GM18507 (cell line): ENCODE measurements at regions not wholly inside any gene's neighbourhood (a gene's known extent, or its start where the extent isn't known, plus 50 kb on each side); places are given as distances from the start of the nearest gene placed in this dataset.

Experiments used
- DNase-seq: peaks from one replicate; pipeline ENCODE4 v3.0.0; 2011; ENCODE audit warnings: low read depth; ENCODE audit not compliant: insufficient read length; ENCODE audit errors: extremely low spot score
- FAIRE-seq: peaks from 2 replicates; lab custom pipeline; 2011; peaks lifted over from hg19 to GRCh38; lab: Jason Lieb, UNC

GRCh38 chr3:59286791-59287531, 237.1 kb upstream of the CFAP20DC start:
- DNase-seq: no peak
- FAIRE-seq: no peak

- FAIRE-seq (no peak), DNase-seq (no peak)
Measured at GRCh38 chr3:59285560-59285959, 235.7 kb upstream of the CFAP20DC start.

DNA sequence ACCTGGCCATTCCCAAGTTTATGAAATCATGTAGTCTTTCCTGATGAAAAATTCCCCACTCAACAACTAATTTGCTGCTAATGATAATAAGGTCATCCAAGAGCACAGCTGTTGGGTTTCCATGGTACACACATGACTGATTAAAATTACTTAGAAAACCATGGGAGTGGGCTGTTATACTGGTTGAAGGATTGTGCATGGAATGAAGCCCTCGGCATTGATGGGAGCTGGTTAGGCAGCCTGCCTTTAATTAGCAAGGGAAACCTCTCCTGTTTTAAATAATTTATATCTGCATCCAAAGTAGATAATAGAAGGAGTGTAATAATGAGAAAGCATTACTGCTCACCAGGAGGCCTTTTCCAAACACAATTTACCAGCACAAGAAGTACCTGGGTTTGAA, 235.1 kb upstream of the CFAP20DC start:
- no peak for DNase-seq
- no peak for FAIRE-seq

GRCh38 chr3:59280113-59280512, 230.3 kb upstream of the CFAP20DC start:
- DNase-seq: no peak

GRCh38 chr3:59277816-59278215, 228.0 kb upstream of the CFAP20DC start:
- FAIRE-seq (no peak), DNase-seq (no peak)

More at GRCh38 chr3:59280113-59280512, 230.3 kb upstream of the CFAP20DC start:
- FAIRE-seq: no peak

- FAIRE-seq: no peak
- DNase-seq: no peak
Measured at GRCh38 chr3:59277201-59277600, 227.4 kb upstream of the CFAP20DC start.

GRCh38 chr3:59273976-59274375, 224.2 kb upstream of the CFAP20DC start:
- no peak for DNase-seq
- FAIRE-seq: no peak

DNA sequence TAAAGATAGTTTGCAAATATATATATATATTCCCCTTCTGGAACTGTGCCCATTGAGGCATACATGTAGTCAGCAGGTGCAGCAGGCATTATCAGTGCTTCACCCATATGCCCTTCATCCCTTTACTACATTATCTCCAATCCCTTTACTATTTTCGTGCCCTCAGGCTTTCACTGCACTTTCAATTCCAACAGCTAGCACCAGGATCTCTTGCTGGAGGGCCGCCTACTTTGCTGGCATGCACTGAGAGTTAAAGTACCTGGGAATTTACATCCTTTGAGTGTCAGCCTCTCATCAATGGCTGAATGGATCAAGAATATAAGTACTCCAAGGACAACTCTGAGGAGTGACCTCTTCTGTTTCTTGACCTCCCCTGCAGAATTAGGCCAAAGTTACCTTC, 222.1 kb upstream of the CFAP20DC start:
- DNase-seq (no peak), FAIRE-seq (no peak)

DNA sequence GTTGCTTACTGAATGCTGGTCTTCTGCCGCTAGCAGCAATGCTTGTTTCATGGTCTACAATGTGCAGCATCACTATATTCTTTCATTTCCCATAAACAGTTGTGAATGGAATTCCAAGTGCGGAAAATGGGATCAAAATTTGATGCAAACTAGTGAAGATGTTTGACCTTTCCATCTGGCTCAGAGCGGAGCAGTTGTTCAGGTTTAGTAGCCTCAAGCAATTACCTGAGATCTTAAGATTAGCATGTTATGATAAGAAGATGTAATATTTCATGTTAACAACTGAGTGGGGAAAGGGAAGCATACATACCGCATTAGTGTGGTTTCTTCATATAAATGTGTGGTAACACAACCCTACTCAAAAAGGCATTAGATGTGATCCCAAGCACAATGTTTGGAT, 221.1 kb upstream of the CFAP20DC start:
- FAIRE-seq: no peak
- no peak for DNase-seq

DNA sequence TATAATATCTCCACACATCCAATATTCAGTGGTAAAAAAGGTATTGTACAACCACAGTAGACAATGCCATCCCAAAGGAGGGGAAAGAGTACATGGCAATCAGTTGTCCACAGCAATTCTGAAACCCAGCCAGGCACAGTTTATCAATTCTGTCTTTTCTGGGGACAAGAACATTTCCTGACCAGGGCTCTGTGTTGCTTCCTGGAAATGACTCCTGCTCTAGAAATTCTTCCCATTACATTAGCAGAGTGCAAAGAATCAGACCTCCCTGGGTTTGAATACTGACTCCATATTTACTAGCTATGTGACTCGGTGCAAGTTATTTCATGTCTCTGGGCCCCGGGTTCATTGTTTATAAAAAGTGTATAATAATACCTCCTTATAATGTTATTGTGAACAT, 220.4 kb upstream of the CFAP20DC start:
- DNase-seq (no peak), FAIRE-seq (no peak)

DNA sequence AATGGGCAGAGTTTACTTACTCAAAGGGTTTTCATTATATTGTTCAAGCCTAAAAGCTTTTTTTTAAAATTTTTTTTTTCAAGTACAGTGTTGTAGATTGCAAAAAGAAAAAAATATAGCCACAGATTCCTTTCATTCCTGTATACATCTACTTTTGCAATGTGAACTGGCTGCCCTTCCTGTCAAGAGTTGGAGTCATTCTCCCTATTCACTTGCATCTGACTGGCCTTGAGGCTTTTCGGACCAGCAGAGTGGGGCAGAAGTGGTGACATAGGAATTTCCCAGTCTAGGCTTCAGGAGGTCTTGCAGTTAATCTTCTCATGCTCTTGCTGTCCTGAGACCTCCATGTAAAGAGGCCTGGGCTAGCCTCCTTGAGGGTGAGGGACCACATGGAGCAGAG, 218.3 kb upstream of the CFAP20DC start:
- FAIRE-seq: no peak
- DNase-seq: no peak

DNA sequence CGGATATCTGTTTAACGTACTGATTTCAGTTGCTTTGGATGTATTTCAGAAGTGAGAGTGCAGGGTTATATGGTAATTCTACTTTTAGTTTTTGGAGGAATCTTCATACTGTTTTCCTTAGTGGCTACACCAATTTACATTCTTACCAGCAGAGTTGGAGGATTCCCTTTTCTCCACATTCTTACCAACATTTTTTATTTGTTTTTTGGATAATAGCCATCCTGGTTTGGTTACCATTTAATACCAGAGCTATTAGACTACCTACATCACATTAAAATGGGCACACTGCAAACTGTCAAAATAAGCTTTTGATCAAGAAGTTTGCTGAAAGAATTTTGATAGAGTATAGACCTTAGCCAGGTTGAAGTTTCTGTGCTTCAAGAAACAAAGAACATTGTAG, 217.2 kb upstream of the CFAP20DC start:
- no peak for DNase-seq
- FAIRE-seq: no peak

DNA sequence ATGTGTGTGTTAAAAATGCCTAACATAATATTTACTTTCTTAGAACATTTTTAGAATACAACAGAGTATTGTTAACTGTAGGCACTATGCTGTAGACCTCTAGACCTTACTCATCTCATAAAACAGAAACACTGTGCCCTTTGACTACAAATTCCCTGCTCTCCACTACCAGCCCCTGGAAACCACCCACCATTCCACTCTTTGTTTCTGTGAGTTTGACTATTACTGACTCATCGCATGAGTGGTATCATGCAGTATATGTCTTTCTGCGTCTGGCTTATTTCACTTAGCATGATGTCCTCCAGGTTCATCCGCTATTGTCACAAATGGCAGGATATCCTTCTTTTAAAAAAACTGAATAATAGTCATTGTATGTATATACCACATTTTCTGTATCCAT, 216.7 kb upstream of the CFAP20DC start:
- DNase-seq (no peak), FAIRE-seq (no peak)

GRCh38 chr3:59265566-59265965, 215.7 kb upstream of the CFAP20DC start:
- FAIRE-seq (no peak), DNase-seq (no peak)

DNA sequence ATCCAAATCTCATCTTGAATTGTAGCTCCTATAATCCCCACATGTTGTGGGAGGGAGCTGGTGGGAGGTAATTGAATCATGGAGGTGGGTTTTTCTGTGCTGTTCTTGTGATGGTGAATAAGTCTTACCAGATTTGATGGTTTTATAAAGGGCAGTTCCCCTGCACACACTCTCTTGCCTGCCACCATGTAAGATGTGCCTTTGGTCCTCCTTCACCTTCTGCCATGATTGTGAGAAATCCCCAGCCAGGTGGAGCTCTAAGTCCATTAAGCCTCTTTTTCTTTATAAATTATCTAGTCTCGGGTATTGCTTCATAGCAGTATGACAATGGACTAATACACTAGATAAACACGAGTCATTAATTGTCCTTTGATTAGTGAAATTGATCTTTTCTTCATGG, 214.5 kb upstream of the CFAP20DC start:
- no peak for DNase-seq
- no peak for FAIRE-seq

DNA sequence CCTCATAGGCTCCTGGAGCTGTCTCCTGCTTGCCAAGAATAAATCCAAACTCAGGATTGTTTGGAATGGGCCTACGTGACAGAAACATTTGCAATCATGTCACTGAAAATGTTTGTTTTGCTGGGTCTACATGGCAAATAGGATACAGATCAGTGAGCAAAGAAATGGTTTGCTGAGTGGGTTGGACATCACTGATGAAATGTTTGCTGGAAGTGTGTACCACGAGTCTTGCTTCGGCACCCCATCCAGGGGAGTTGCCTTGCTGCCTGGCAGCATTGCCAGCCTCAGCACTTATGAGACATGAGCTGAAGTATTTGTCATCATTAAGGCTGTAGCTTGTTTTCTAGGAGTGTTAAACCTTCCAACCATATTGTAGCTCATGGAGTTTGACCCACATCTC, 213.3 kb upstream of the CFAP20DC start:
- DNase-seq (no peak), FAIRE-seq (no peak)

DNA sequence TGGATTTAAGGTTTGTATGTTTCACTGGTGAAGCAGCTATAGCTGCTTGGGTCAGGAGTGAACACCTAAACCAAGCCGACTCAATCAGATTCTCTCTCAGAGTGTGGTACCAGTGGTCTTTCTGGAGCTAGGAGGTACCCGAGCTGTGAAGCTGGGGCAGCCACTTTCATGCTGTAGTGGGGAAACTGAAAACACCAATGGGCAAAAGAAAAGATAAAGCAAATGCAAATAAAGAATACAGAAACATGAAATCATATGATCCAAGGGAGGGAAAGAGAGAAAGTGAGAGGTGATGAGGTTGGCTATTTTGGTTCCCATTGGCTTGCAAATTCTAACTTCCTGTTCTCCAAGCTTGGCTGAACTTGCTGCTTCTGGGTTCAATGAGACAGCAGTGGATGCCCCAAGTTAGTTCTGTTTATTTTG, 212.3 kb upstream of the CFAP20DC start:
- DNase-seq (no peak), FAIRE-seq (peak; percentile 96)

- DNase-seq (no peak), FAIRE-seq (no peak)
Measured at GRCh38 chr3:59261009-59261408, 211.2 kb upstream of the CFAP20DC start.

DNA sequence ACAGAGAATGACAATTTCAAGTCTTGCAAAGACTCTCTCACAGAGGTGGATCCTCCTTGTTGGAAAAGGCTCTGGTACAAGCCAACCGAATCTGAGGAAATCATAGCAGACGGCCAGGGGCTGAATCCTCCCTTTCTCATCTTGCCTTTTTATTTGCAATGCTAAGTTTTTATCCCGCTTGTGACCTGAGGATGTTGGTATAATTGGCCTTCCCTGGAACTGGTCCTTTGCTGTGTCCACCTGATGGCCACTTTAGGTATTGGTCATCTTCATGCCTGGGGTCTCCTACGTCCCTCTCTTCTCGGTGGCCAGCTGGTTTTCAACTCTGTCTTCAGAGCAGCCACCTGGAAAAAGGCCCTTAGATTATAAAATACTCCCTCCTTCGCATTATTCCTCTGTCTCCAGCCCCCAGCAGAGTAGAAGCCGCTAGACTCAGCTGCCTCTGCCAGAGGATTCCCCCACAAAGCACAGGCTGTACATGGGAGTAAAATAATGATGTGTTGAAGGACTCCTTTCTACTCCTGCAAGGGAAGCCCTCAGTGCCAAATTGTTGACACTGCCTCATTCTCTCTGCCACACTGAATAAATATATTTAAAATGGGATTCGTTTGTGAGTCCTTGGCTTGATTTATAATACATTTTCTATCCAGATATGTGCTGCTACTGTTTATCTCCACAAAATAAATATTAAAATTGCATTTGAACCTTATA, 208.9 kb upstream of the CFAP20DC start:
- no peak for DNase-seq
- FAIRE-seq: no peak

GRCh38 chr3:59257506-59257905, 207.7 kb upstream of the CFAP20DC start:
- FAIRE-seq: no peak
- DNase-seq: no peak

DNA sequence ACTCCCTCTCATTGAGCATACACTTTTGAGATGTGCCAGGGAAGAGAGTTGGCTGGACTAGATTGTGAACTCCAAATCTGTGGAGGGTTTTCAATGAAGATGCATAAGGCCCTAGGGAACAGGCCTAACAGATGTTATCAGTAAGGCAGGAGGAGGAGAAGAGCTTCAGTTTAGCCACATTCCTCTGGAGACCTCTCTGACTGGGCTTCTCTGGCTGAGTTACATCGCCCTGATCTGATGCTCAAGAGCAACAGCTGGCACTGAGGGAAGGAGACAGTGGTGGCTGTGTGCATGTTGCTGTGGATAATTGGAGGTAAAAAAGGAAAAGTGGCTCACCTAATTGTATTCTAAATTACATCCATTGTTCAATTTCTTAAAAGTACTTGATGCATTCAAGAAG, 206.4 kb upstream of the CFAP20DC start:
- DNase-seq (no peak), FAIRE-seq (no peak)
